ES-I3 (cell line): ENCODE measurements at regions not wholly inside any gene's neighbourhood (a gene's known extent, or its start where the extent isn't known, plus 50 kb on each side); places are given as distances from the start of the nearest gene placed in this dataset.
A peak's percentile ranks its signal among the peaks of the same experiment; 100 is the strongest.

Source experiments
- H3K36me3 ChIP-seq: 2 replicates; pipeline ENCODE4 v1.6.1; 2013; ENCODE audit warnings: mild to moderate bottlenecking, low read length, control low read depth, moderate library complexity; ENCODE audit not compliant: insufficient read depth
- H3K4me1 ChIP-seq: 2 replicates; pipeline ENCODE4 v1.6.1; 2013; ENCODE audit warnings: mild to moderate bottlenecking, control low read depth, low read length; ENCODE audit not compliant: insufficient read depth
- H3K9ac ChIP-seq: 2 replicates; pipeline ENCODE4 v1.6.1; 2013; ENCODE audit warnings: low read depth, mild to moderate bottlenecking, low read length, moderate library complexity
- H3K9me3 ChIP-seq: 2 replicates; pipeline ENCODE4 v1.6.1; 2013; ENCODE audit warnings: mild to moderate bottlenecking, low read length, moderate library complexity; ENCODE audit not compliant: control insufficient read depth, insufficient read depth

GRCh38 chr16:85162478-85163277 is 50.4 kb upstream of the CIBAR2 start:
- Histone ChIP-seq H3K9me3 (no peaks in the 10 kb centered on the region), H3K9ac (no peak overlapping the region), H3K4me1 (peaks cover 13% of the 10 kb centered on the region; the same call in 1 of the 2 replicates), H3K36me3 (no peaks in the 10 kb centered on the region)

- no peaks in the 10 kb centered on the region for H3K9me3 ChIP-seq
- peaks cover 12% of the 10 kb centered on the region; the same call in 1 of the 2 replicates for H3K4me1 ChIP-seq
- no peak overlapping the region for H3K9ac ChIP-seq
- no peaks in the 10 kb centered on the region for H3K36me3 ChIP-seq
Measured at GRCh38 chr16:85163278-85164112, 51.2 kb upstream of the CIBAR2 start.

- Histone ChIP-seq H3K9me3 (no peaks in the 10 kb centered on the region), H3K4me1 (peaks cover 12% of the 10 kb centered on the region; the same call in 1 of the 2 replicates), H3K36me3 (no peaks in the 10 kb centered on the region), H3K9ac (no peak overlapping the region)
Measured at GRCh38 chr16:85164431-85164830, 52.2 kb upstream of the CIBAR2 start.

- no peaks in the 10 kb centered on the region for H3K9me3 ChIP-seq
- peaks cover 12% of the 10 kb centered on the region; the same call in 1 of the 2 replicates for H3K4me1 ChIP-seq
- no peak overlapping the region for H3K9ac ChIP-seq
- H3K36me3 ChIP-seq: no peaks in the 10 kb centered on the region
Measured at GRCh38 chr16:85164838-85165516, 52.7 kb upstream of the CIBAR2 start.

GRCh38 chr16:85165781-85166180 is 53.5 kb upstream of the CIBAR2 start:
- Histone ChIP-seq H3K9me3 (no peaks in the 10 kb centered on the region), H3K36me3 (no peaks in the 10 kb centered on the region), H3K4me1 (peaks cover 12% of the 10 kb centered on the region; the same call in 1 of the 2 replicates), H3K9ac (no peak overlapping the region)

GRCh38 chr16:85166281-85166680 is 54.0 kb upstream of the CIBAR2 start:
- no peak overlapping the region for H3K9ac ChIP-seq
- peaks cover 12% of the 10 kb centered on the region; the same call in 1 of the 2 replicates for H3K4me1 ChIP-seq
- no peaks in the 10 kb centered on the region for H3K9me3 ChIP-seq
- no peaks in the 10 kb centered on the region for H3K36me3 ChIP-seq

GRCh38 chr16:85166699-85167588 is 54.7 kb upstream of the CIBAR2 start:
- Histone ChIP-seq H3K9me3 (no peaks in the 10 kb centered on the region), H3K9ac (no peak overlapping the region), H3K36me3 (no peaks in the 10 kb centered on the region), H3K4me1 (peaks cover 12% of the 10 kb centered on the region; the same call in 1 of the 2 replicates)

- Histone ChIP-seq H3K4me1 (peaks cover 14% of the 10 kb centered on the region; the same call in 1 of the 2 replicates), H3K36me3 (no peaks in the 10 kb centered on the region), H3K9ac (peak overlapping the region; percentile 59; the same call in 1 of the 2 replicates), H3K9me3 (no peaks in the 10 kb centered on the region)
Measured at GRCh38 chr16:85167589-85168537, 55.6 kb upstream of the CIBAR2 start.

- Histone ChIP-seq H3K36me3 (no peaks in the 10 kb centered on the region), H3K9ac (peak overlapping the region; percentile 59; the same call in 1 of the 2 replicates), H3K9me3 (no peaks in the 10 kb centered on the region)
Measured at GRCh38 chr16:85168732-85169256, 56.5 kb upstream of the CIBAR2 start.

GRCh38 chr16:85169333-85170065 is 57.2 kb upstream of the CIBAR2 start:
- peak overlapping the region; percentile 50; the same call in 1 of the 2 replicates for H3K9ac ChIP-seq
- H3K9me3 ChIP-seq: no peaks in the 10 kb centered on the region
- H3K4me1 ChIP-seq: peaks cover 28% of the 10 kb centered on the region
- H3K36me3 ChIP-seq: no peaks in the 10 kb centered on the region

More at GRCh38 chr16:85168732-85169256, 56.5 kb upstream of the CIBAR2 start:
- peaks cover 21% of the 10 kb centered on the region for H3K4me1 ChIP-seq

GRCh38 chr16:85170066-85170491 is 57.8 kb upstream of the CIBAR2 start:
- H3K9me3 ChIP-seq: no peaks in the 10 kb centered on the region
- H3K36me3 ChIP-seq: no peaks in the 10 kb centered on the region
- H3K9ac ChIP-seq: peak overlapping the region; percentile 50; the same call in 1 of the 2 replicates
- peaks cover 34% of the 10 kb centered on the region for H3K4me1 ChIP-seq

GRCh38 chr16:85170590-85171003 is 58.3 kb upstream of the CIBAR2 start:
- H3K4me1 ChIP-seq: peaks cover 36% of the 10 kb centered on the region
- H3K36me3 ChIP-seq: no peaks in the 10 kb centered on the region
- peak overlapping the region; percentile 50; the same call in 1 of the 2 replicates for H3K9ac ChIP-seq
- no peaks in the 10 kb centered on the region for H3K9me3 ChIP-seq
